ENCODE measurements at regions not wholly inside any gene's neighbourhood (a gene's known extent, or its start where the extent isn't known, plus 50 kb on each side); places are given as distances from the start of the nearest gene placed in this dataset.
A peak's percentile ranks its signal among the peaks of the same experiment; 100 is the strongest.

DNA sequence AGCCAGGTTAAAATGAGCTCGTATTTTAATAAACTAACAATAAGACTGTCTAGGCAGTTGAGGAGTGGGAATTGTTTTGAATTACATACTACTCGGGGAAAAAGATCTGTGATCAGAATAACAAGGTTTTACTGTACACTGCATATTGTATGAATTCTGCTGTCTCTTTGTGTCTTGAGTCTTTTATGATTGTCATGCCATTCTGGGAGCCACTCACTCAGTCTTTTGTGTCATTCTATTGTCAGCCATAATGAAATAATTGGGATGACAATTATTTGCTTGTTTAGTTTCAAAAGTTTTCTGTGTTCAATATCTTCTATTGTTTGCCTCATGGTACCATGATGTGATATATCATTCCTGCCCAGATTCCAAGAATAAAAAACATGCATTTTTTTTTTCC is 339.6 kb upstream of the TBL1XR1 start:
- Mint-ChIP-seq H3K9me3 (no peaks in the 10 kb centered on the region), H3K36me3 (ENCODE audit: low read depth) (peaks cover 4% of the 10 kb centered on the region), H3K4me1 (ENCODE audit: low read depth) (peaks cover 35% of the 10 kb centered on the region), H3K27ac (no peak overlapping the region), H3K27me3 (ENCODE audit: low read depth) (no peaks in the 10 kb centered on the region), H3K4me3 (ENCODE audit: low read depth) (no peak overlapping the region)
- intact Hi-C loops (cut with micrococcal nuclease): no loop called here
- no peak for DNase-seq (ENCODE audit: low spot score)

DNA sequence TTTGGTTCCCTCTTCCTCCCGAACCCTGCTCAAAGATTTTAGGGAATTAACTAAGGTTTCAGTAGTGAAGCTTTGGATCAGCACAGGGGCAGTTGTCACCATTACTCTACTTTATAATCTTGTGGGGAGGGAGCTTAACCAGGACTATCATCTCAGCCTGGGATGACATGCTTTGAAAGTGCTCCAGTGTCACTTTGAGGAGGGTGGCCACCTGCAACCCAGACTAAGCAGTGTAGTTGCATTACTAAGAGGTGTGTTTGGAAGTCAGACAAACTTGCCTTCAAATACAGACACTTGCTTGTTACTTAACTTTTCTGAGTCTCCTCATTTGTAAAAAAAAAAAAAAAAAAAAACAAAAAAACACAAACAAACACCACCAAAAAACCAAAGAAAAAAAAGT is 340.3 kb upstream of the TBL1XR1 start:
- H3K4me3 Mint-ChIP-seq (ENCODE audit: low read depth): no peak overlapping the region
- no peaks in the 10 kb centered on the region for H3K27me3 Mint-ChIP-seq (ENCODE audit: low read depth)
- H3K27ac Mint-ChIP-seq: no peak overlapping the region
- peaks cover 35% of the 10 kb centered on the region for H3K4me1 Mint-ChIP-seq (ENCODE audit: low read depth)
- peaks cover 4% of the 10 kb centered on the region for H3K36me3 Mint-ChIP-seq (ENCODE audit: low read depth)
- DNase-seq (ENCODE audit: low spot score): no peak
- no peaks in the 10 kb centered on the region for H3K9me3 Mint-ChIP-seq
- intact Hi-C loops (cut with micrococcal nuclease): no loop called here

DNA sequence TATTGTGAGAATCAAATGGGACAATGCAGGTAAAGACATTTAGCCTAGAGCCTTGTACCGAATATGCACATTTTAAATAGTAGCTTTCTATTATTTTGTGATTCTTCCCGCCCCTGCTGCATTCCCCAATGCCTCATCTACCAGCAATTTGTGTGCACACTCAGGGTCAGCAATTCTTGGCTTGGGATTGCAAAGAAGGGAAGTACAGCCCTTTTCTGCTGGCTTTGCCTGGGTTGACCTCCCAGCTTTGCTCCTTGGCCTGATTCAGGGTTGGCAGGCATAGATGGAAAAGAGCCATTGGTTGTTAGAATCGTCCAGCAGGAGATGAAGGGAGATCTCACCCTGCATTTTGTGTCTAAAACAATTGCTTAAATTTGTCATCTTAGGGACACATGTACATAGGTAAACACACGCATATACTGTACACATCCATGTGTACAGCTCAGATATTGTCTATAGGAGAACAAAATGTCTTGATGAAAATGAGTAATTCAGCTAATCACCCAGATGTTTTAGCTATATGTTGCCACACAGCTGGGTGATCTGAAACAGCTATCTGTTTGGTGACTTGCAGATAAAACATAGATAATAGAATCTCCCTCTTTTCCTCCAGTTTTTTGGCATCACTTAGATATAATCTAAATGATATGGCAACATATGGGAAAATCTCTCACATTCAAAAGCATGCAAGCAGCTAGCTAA is 340.9 kb upstream of the TBL1XR1 start:
- Mint-ChIP-seq H3K4me1 (ENCODE audit: low read depth) (peaks cover 35% of the 10 kb centered on the region), H3K36me3 (ENCODE audit: low read depth) (peaks cover 4% of the 10 kb centered on the region), H3K27ac (no peak overlapping the region), H3K27me3 (ENCODE audit: low read depth) (no peaks in the 10 kb centered on the region), H3K4me3 (ENCODE audit: low read depth) (peak overlapping the region; percentile 0), H3K9me3 (no peaks in the 10 kb centered on the region)
- intact Hi-C loops (cut with micrococcal nuclease): no loop called here
- no peak for DNase-seq (ENCODE audit: low spot score)

DNA sequence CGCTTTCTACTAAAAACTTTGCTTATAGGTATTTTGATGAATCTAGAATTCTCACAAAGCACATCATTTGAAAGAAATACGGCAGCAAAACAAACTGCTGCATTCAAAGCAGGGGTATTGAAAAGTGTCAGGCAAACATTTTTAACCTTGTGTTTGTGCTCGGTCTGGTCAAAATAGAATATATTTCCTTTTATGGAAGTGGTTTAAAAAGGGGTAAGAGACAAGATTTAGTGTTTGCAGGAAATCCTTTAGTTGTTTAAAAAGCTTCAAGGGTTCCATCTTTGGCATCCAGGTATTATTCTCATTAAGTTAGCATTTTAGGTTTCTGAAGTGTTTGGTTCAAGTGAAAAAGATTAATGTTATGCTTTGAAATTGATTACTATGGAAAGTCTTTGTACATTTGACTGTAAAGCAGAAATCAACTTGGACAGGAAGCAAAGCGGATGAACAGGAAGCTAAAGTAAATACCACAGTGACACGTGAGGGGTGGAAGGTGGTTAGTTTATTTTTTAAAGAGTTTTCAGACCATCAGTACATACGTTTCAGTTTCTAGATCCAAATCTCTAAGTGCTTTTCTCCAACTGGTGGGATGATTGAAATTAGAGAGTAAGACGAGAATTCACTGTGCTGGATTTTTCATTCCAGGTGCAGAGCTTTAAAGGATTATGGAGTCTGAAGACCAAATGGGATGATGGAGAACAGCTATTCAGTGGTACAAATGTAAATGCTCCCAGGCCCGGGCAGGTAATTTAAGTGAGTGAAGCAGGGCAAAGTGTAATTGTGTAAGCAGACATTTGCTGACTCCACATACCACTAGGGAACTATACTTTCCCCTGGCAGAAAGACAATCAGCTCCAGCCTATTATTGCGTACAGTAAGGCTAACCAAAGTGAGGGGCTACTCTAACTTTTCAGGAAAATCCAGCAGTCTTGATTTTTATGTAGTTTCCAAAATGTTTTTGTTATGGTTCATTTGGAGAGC is 341.8 kb upstream of the TBL1XR1 start:
- H3K27me3 Mint-ChIP-seq (ENCODE audit: low read depth): no peaks in the 10 kb centered on the region
- H3K4me3 Mint-ChIP-seq (ENCODE audit: low read depth): peak overlapping the region; percentile 0
- peaks cover 35% of the 10 kb centered on the region for H3K4me1 Mint-ChIP-seq (ENCODE audit: low read depth)
- H3K9me3 Mint-ChIP-seq: no peaks in the 10 kb centered on the region
- intact Hi-C loops (cut with micrococcal nuclease): no loop called here
- H3K27ac Mint-ChIP-seq: peak overlapping the region; percentile 11
- peaks cover 4% of the 10 kb centered on the region for H3K36me3 Mint-ChIP-seq (ENCODE audit: low read depth)
- no peak for DNase-seq (ENCODE audit: low spot score)

DNA sequence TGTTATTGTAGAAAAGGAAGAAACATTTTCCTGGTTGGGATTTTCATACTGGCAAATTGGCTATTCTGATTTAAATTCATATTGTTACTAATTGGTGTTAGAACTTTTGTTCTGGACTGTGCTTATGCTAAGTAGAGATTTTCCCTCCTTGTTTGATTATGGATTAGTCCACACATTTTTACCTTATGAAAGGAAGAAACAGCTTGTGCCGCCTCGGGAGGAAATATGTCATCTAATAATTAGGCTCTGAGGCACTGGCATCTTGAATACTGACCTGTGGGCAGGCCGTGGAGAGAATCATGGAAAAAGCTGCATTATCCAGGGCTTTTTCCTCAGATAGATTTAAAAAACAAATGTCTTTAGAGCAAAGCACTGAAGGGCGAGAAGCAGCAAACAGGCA is 344.3 kb upstream of the TBL1XR1 start:
- Mint-ChIP-seq H3K27ac (no peak overlapping the region), H3K4me3 (ENCODE audit: low read depth) (no peak overlapping the region), H3K9me3 (no peaks in the 10 kb centered on the region), H3K27me3 (ENCODE audit: low read depth) (no peaks in the 10 kb centered on the region), H3K4me1 (ENCODE audit: low read depth) (peaks cover 36% of the 10 kb centered on the region), H3K36me3 (ENCODE audit: low read depth) (peaks cover 4% of the 10 kb centered on the region)
- DNase-seq (ENCODE audit: low spot score): no peak
- intact Hi-C loops (cut with micrococcal nuclease): no loop called here

DNA sequence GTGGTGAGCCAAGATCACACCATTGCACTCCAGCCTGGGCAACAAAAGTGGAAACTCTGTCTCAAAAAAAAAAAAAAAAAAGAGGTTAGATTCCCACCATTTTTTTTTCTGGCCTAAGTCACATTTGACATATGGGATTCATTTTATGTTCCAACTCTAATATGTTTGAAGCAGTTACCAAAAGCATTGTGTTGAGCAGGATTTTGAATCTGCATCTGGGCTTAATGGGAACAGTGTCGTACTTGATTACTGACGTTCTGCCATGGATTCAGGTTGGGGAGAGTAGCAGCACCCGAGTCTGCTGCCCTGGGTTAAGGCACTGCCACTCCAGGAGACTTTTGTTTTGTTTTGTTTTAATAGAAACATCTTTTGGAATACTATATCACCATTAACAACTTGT is 348.7 kb upstream of the TBL1XR1 start:
- H3K36me3 Mint-ChIP-seq (ENCODE audit: low read depth): no peaks in the 10 kb centered on the region
- no peaks in the 10 kb centered on the region for H3K27me3 Mint-ChIP-seq (ENCODE audit: low read depth)
- H3K4me1 Mint-ChIP-seq (ENCODE audit: low read depth): peaks cover 10% of the 10 kb centered on the region
- H3K27ac Mint-ChIP-seq: no peak overlapping the region
- DNase-seq (ENCODE audit: low spot score): no peak
- intact Hi-C loops (cut with micrococcal nuclease): no loop called here
- H3K4me3 Mint-ChIP-seq (ENCODE audit: low read depth): no peak overlapping the region
- H3K9me3 Mint-ChIP-seq: no peaks in the 10 kb centered on the region

DNA sequence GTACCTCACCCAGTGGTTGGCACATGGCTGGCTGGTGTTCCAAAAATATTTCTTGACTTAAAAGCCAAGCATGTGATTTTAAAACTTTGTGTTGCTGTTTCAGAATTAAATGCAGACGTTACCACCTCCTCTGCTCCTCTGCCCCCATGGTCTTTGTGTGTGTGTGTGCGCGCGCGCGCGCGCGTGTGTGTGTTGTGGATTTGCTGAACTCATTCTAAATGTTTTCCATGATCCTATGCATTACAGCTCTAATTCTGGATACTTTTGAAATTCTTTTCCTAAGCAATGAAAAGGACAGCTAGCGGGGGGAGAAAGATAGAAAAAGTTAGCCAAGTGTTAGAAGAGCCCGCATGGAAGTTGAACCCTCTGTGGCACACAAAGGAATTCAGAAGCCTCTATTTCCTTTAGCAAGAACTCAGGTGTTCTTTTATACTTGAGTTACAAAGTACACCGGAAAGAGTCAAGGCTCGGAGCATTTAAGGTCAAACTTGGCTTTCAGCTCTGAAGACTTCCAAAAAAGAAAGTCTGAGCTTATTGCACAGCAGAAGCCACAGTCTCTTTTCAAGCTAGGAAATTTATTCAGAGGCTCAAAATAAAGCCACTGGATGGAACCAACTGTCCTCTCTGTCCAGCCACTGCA is 350.5 kb upstream of the TBL1XR1 start:
- intact Hi-C loops (cut with micrococcal nuclease): no loop called here
- no peaks in the 10 kb centered on the region for H3K36me3 Mint-ChIP-seq (ENCODE audit: low read depth)
- DNase-seq (ENCODE audit: low spot score): no peak
- H3K4me1 Mint-ChIP-seq (ENCODE audit: low read depth): peaks cover 14% of the 10 kb centered on the region
- no peak overlapping the region for H3K4me3 Mint-ChIP-seq (ENCODE audit: low read depth)
- no peaks in the 10 kb centered on the region for H3K27me3 Mint-ChIP-seq (ENCODE audit: low read depth)
- H3K27ac Mint-ChIP-seq: no peak overlapping the region
- H3K9me3 Mint-ChIP-seq: no peaks in the 10 kb centered on the region

DNA sequence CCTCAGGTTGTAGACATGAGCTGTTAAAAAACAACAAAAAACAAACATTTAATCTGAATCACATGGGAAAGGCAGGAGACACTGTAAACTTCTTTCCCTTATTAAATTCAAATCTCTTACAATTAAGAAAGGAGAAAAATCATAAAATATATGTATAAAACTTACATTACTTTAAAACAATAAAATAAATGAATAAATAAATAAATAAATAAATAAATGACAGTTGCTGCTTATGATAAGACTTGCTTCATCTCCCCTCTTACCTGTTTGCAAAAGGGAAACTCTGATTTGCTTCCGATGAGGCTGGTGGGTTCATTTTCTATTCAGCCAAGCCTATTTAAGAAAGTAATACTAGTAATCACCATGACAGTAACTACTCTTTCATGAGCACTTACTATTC is 353.4 kb upstream of the TBL1XR1 start:
- H3K36me3 Mint-ChIP-seq (ENCODE audit: low read depth): no peaks in the 10 kb centered on the region
- H3K4me3 Mint-ChIP-seq (ENCODE audit: low read depth): no peak overlapping the region
- H3K27me3 Mint-ChIP-seq (ENCODE audit: low read depth): no peaks in the 10 kb centered on the region
- H3K9me3 Mint-ChIP-seq: no peaks in the 10 kb centered on the region
- intact Hi-C loops (cut with micrococcal nuclease): no loop called here
- peaks cover 20% of the 10 kb centered on the region for H3K4me1 Mint-ChIP-seq (ENCODE audit: low read depth)
- H3K27ac Mint-ChIP-seq: no peak overlapping the region
- no peak for DNase-seq (ENCODE audit: low spot score)

DNA sequence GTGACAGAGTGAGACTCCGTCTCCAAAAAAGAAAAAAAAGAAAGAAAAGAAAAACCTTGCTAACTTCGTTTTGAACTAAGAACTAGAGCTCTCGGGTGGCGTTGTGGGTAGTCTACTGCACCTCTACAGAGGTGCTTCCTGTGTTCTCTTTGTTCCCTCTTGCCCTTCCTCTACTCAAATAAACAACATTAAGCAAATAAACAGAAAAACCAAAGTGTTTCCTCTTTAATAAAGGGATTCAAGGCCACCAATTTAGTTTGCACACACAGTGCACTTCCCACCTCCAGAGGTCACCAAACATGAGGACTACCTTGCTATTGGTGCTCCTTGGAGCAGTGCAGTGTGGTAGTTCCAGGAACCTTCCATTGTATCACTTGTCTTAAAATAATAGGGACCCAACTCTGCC is 354.2 kb upstream of the TBL1XR1 start:
- H3K4me1 Mint-ChIP-seq (ENCODE audit: low read depth): peaks cover 22% of the 10 kb centered on the region
- H3K4me3 Mint-ChIP-seq (ENCODE audit: low read depth): no peak overlapping the region
- no peak for DNase-seq (ENCODE audit: low spot score)
- no peaks in the 10 kb centered on the region for H3K9me3 Mint-ChIP-seq
- H3K27me3 Mint-ChIP-seq (ENCODE audit: low read depth): no peaks in the 10 kb centered on the region
- intact Hi-C loops (cut with micrococcal nuclease): no loop called here
- no peaks in the 10 kb centered on the region for H3K36me3 Mint-ChIP-seq (ENCODE audit: low read depth)
- no peak overlapping the region for H3K27ac Mint-ChIP-seq

DNA sequence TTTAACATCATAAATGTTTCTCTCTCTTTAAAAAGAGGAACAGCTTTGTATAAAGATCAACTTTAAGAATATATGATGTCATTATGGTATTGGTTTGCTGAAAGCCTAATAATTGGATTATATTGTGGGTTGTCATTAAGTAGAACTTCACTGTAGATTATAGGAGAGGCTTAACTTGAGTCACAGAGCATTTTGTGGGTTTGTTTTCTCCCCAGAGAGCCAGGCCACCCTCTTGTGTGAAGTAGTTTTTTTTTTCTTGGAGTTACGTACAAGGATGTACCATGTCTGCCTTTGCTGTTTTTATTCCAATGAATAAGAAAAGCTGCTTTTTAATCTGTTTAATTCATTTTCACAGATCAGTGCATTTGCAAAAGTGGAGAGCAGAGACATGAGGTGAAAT is 354.8 kb upstream of the TBL1XR1 start:
- no peaks in the 10 kb centered on the region for H3K36me3 Mint-ChIP-seq (ENCODE audit: low read depth)
- H3K9me3 Mint-ChIP-seq: no peaks in the 10 kb centered on the region
- peaks cover 22% of the 10 kb centered on the region for H3K4me1 Mint-ChIP-seq (ENCODE audit: low read depth)
- no peak for DNase-seq (ENCODE audit: low spot score)
- H3K4me3 Mint-ChIP-seq (ENCODE audit: low read depth): no peak overlapping the region
- H3K27ac Mint-ChIP-seq: no peak overlapping the region
- intact Hi-C loops (cut with micrococcal nuclease): no loop called here
- no peaks in the 10 kb centered on the region for H3K27me3 Mint-ChIP-seq (ENCODE audit: low read depth)

DNA sequence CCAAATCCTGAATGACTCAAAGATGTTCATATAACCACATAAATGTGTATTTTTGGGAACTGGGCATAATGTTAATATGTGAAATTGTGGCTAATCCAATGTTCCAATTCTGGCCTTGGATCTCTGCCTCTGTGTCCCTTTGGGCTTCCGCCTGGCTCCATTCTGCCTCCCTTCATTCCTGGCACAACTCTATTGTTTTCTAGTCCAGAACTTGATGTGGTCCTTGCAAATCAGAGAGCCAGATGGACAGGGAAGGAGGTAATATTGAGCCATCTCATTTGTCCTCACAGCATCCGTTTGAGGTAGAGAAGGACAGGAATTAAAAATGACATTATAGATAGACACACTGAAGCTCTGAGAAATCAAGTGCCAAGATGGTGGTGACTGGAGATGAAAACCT is 355.7 kb upstream of the TBL1XR1 start:
- no peaks in the 10 kb centered on the region for H3K27me3 Mint-ChIP-seq (ENCODE audit: low read depth)
- intact Hi-C loops (cut with micrococcal nuclease): no loop called here
- H3K27ac Mint-ChIP-seq: no peak overlapping the region
- H3K36me3 Mint-ChIP-seq (ENCODE audit: low read depth): no peaks in the 10 kb centered on the region
- peaks cover 19% of the 10 kb centered on the region for H3K4me1 Mint-ChIP-seq (ENCODE audit: low read depth)
- H3K9me3 Mint-ChIP-seq: no peaks in the 10 kb centered on the region
- no peak overlapping the region for H3K4me3 Mint-ChIP-seq (ENCODE audit: low read depth)
- DNase-seq (ENCODE audit: low spot score): no peak

DNA sequence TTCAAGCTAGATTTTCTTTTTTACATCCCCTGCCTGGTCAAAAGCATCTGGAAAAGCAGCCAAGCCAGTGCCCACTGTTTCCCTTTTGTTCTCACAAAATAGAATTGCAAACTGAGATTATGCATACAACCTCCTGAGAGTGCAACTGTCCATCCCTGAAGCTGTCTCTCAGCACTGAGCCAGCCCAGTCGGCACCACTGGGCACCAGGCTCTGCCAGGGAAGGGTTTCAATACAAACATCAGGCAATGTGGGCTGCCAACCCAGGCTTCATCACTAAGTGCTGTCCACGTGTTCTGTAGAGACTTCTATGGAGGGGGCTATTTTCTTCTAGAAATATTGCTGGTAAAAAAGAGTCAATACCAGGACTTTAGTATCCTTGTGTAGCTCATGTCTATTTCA is 356.3 kb upstream of the TBL1XR1 start:
- no peak for DNase-seq (ENCODE audit: low spot score)
- no peak overlapping the region for H3K4me3 Mint-ChIP-seq (ENCODE audit: low read depth)
- intact Hi-C loops (cut with micrococcal nuclease): no loop called here
- peaks cover 19% of the 10 kb centered on the region for H3K4me1 Mint-ChIP-seq (ENCODE audit: low read depth)
- H3K27me3 Mint-ChIP-seq (ENCODE audit: low read depth): no peaks in the 10 kb centered on the region
- H3K9me3 Mint-ChIP-seq: no peaks in the 10 kb centered on the region
- H3K27ac Mint-ChIP-seq: no peak overlapping the region
- no peaks in the 10 kb centered on the region for H3K36me3 Mint-ChIP-seq (ENCODE audit: low read depth)
